HL-60 (cell line): ENCODE measurements at regions not wholly inside any gene's neighbourhood (a gene's known extent, or its start where the extent isn't known, plus 50 kb on each side); places are given as distances from the start of the nearest gene placed in this dataset.

Experiments used
- DNase-seq, 2 experiments: peaks; one replicate each; pipeline ENCODE4 v3.0.0-alpha.2; 2010 to 2020; ENCODE audit warnings: low read depth in 1 of 2, low spot score in 1 of 2
- H3K27ac ChIP-seq: fragments of 250-450 bp; sonication (Bioruptor Pico); replicated peaks from 2 replicates; pipeline ENCODE4 v1.5.1; 2020; ENCODE audit warnings: mild to moderate bottlenecking, moderate library complexity
- H3K27me3 ChIP-seq: fragments of 250-450 bp; sonication (Bioruptor Pico); 2 replicates; pipeline ENCODE4 v1.5.1; 2021; ENCODE audit warnings: mild to moderate bottlenecking, moderate library complexity; ENCODE audit not compliant: insufficient read depth, poor library complexity, severe bottlenecking
- H3K4me3 ChIP-seq: replicated peaks from 2 replicates; pipeline ENCODE4 v1.5.1; 2011; ENCODE audit warnings: mild to moderate bottlenecking, control low read depth, low read length; ENCODE audit not compliant: insufficient read depth
- GABPA ChIP-seq: IDR thresholded peaks from 2 replicates; pipeline ENCODE4 v1.6.1; 2012; ENCODE audit warnings: low read depth
- POLR2AphosphoS5 ChIP-seq: IDR thresholded peaks from 2 replicates; pipeline ENCODE4 v1.6.1; 2012; ENCODE audit warnings: low read depth
- SPI1 ChIP-seq: IDR thresholded peaks from 2 replicates; pipeline ENCODE4 v1.6.1; 2012; ENCODE audit warnings: low read depth, mild to moderate bottlenecking, borderline replicate concordance
- TF ChIP-seq, protein P1 (sequence below): IDR thresholded peaks from 2 replicates; pipeline ENCODE4 v1.6.1; 2012; ENCODE audit warnings: low read depth; ENCODE audit not compliant: insufficient replicate concordance
- TF ChIP-seq, protein P2 (sequence below): IDR thresholded peaks from one replicate; pipeline ENCODE4 v1.5.1; 2011; ENCODE audit warnings: low read length, control low read depth, inconsistent platforms; ENCODE audit not compliant: insufficient read depth

- H3K4me3 ChIP-seq = no peak overlapping the region
- TF ChIP-seq POLR2AphosphoS5 (no peak), SPI1 (no peak), GABPA (no peak)
- TF ChIP-seq, protein P1, sequence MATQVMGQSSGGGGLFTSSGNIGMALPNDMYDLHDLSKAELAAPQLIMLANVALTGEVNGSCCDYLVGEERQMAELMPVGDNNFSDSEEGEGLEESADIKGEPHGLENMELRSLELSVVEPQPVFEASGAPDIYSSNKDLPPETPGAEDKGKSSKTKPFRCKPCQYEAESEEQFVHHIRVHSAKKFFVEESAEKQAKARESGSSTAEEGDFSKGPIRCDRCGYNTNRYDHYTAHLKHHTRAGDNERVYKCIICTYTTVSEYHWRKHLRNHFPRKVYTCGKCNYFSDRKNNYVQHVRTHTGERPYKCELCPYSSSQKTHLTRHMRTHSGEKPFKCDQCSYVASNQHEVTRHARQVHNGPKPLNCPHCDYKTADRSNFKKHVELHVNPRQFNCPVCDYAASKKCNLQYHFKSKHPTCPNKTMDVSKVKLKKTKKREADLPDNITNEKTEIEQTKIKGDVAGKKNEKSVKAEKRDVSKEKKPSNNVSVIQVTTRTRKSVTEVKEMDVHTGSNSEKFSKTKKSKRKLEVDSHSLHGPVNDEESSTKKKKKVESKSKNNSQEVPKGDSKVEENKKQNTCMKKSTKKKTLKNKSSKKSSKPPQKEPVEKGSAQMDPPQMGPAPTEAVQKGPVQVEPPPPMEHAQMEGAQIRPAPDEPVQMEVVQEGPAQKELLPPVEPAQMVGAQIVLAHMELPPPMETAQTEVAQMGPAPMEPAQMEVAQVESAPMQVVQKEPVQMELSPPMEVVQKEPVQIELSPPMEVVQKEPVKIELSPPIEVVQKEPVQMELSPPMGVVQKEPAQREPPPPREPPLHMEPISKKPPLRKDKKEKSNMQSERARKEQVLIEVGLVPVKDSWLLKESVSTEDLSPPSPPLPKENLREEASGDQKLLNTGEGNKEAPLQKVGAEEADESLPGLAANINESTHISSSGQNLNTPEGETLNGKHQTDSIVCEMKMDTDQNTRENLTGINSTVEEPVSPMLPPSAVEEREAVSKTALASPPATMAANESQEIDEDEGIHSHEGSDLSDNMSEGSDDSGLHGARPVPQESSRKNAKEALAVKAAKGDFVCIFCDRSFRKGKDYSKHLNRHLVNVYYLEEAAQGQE = no peak
- TF ChIP-seq, protein P2, sequence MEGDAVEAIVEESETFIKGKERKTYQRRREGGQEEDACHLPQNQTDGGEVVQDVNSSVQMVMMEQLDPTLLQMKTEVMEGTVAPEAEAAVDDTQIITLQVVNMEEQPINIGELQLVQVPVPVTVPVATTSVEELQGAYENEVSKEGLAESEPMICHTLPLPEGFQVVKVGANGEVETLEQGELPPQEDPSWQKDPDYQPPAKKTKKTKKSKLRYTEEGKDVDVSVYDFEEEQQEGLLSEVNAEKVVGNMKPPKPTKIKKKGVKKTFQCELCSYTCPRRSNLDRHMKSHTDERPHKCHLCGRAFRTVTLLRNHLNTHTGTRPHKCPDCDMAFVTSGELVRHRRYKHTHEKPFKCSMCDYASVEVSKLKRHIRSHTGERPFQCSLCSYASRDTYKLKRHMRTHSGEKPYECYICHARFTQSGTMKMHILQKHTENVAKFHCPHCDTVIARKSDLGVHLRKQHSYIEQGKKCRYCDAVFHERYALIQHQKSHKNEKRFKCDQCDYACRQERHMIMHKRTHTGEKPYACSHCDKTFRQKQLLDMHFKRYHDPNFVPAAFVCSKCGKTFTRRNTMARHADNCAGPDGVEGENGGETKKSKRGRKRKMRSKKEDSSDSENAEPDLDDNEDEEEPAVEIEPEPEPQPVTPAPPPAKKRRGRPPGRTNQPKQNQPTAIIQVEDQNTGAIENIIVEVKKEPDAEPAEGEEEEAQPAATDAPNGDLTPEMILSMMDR = no peak
- DNase-seq = no peak
- no peaks in the 10 kb centered on the region for H3K27me3 ChIP-seq
- no peak overlapping the region for H3K27ac ChIP-seq
Observed at GRCh38 chrX:16222151-16222550, 54.9 kb downstream of the MAGEB17 start.

DNA sequence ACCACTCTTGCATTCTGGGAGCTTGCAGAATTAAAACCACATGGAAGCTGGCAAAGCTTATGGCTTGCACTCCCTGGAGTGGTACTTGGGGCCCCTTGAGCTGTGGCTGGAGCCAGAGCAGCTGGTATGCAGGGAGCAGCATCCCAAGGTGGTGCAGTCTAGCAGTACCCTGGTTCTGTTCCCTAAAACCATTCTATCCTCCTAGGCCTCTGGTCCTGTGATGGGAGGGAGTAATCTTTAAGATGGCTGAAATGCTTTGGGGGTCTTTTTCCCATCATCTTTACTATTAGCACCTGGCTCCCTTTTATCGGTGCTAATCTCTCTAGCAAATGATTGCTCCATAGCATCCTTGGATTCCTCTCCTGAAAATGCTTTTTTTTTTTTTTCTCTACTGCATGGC is 56.1 kb downstream of the MAGEB17 start:
- Histone ChIP-seq H3K27me3 (no peaks in the 10 kb centered on the region), H3K27ac (no peak overlapping the region), H3K4me3 (no peak overlapping the region)
- TF ChIP-seq, protein P2 = no peak
- TF ChIP-seq POLR2AphosphoS5 = no peak
- TF ChIP-seq GABPA = no peak
- TF ChIP-seq, protein P1 = no peak
- TF ChIP-seq SPI1 = no peak
- DNase-seq = no peak

DNA sequence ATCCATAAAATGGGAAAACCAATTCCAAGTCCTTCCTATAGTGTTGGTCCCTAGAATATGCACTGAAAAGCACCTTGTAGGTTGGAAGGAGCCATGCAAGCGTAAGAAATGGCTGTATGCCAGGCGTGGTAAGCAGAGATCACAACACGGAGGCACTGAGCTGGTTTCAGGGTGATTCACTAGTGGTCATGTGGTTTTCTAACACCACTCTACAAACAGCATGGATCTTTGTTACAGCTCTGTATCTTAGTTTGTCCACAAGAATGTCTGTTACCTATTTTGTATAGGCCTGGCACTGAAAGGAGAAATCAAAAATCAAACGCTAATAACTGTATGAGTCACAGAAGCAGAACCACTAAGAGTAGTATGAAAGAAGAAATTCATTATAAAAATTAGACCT is 71.9 kb downstream of the MAGEB17 start:
- peaks cover 3% of the 10 kb centered on the region for H3K27me3 ChIP-seq
- TF ChIP-seq GABPA = no peak
- TF ChIP-seq POLR2AphosphoS5 = no peak
- TF ChIP-seq SPI1 = no peak
- TF ChIP-seq, protein P1 = no peak
- TF ChIP-seq, protein P2 = no peak
- no peak overlapping the region for H3K4me3 ChIP-seq
- DNase-seq = no peak
- H3K27ac ChIP-seq = no peak overlapping the region
